Liver (tissue), 3 donors: ENCODE measurements at regions not wholly inside any gene's neighbourhood (a gene's known extent, or its start where the extent isn't known, plus 50 kb on each side); places are given as distances from the start of the nearest gene placed in this dataset.

Experiments used
- ATF3 ChIP-seq: IDR thresholded peaks from 2 replicates; pipeline ENCODE4 v1.6.1; 2016; ENCODE audit warnings: antibody characterized with exemption
- CTCF ChIP-seq: fragments of 150-350 bp; IDR thresholded peaks from 2 replicates; pipeline ENCODE4 v1.5.1; 2017; ENCODE audit warnings: improper control_type of control experiment, low read depth, low read length; ENCODE audit not compliant: missing input control
- EGR1 ChIP-seq, 2 donors: IDR thresholded peaks; 2 replicates each; pipeline ENCODE4 v1.6.1; 2016 to 2018; ENCODE audit warnings: antibody characterized with exemption in 2 of 2, low read depth in 2 of 2
- FOXA1 ChIP-seq: IDR thresholded peaks from 2 replicates; pipeline ENCODE4 v1.6.1; 2016; ENCODE audit warnings: antibody characterized with exemption
- HNF4A ChIP-seq, 2 donors: conservative IDR thresholded peaks; 2 replicates each; pipeline ENCODE4 v1.6.1; 2016; ENCODE audit warnings: antibody characterized with exemption in 2 of 2, mild to moderate bottlenecking in 2 of 2
- JUND ChIP-seq, 2 donors: IDR thresholded peaks; 2 replicates each; pipeline ENCODE4 v1.6.1; 2016; ENCODE audit warnings: antibody characterized with exemption in 2 of 2
- NR2F2 ChIP-seq: IDR thresholded peaks from 2 replicates; pipeline ENCODE4 v1.6.1; 2016; ENCODE audit warnings: antibody characterized with exemption
- REST ChIP-seq: IDR thresholded peaks from 2 replicates; pipeline ENCODE4 v1.6.1; 2016; ENCODE audit warnings: antibody characterized with exemption, mild to moderate bottlenecking
- RXRA ChIP-seq, 2 donors: IDR thresholded peaks; 2 replicates each; pipeline ENCODE4 v1.6.1; 2017 to 2018; ENCODE audit warnings: antibody characterized with exemption in 2 of 2, mild to moderate bottlenecking in 1 of 2
- SP1 ChIP-seq: IDR thresholded peaks from 2 replicates; pipeline ENCODE4 v1.6.1; 2018; ENCODE audit warnings: antibody characterized with exemption, mild to moderate bottlenecking
- TAF1 ChIP-seq: conservative IDR thresholded peaks from 2 replicates; pipeline ENCODE4 v1.6.1; 2016; ENCODE audit warnings: antibody characterized with exemption, mild to moderate bottlenecking
- ZBTB33 ChIP-seq: IDR thresholded peaks from 2 replicates; pipeline ENCODE4 v1.6.1; 2016; ENCODE audit warnings: antibody characterized with exemption
- donor health status: healthy.
- donor health status: healthy.

DNA sequence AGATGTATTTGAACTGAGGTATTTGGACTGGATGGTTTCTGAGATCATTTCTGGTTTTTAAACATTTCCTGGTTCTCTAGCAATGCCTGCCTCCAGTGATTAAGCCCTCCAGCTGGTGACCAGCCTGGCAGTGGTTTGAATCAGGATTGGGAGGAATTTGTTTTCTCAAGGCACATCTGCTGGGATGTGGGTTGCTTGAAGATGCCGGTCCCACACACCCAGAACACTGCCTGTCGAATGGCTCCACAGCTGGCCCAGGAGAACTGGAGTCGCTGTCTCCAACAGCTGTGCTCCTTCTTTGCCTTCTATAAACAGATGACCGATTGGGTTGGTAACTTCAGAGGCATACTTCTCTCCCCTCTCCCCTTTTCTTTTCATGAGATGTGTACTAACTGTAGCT lies 258.0 kb upstream of the DDHD1 start:
- TF ChIP-seq NR2F2 (no peak), HNF4A (conservative IDR thresholded peaks at IDR 0.05) (no peak), CTCF (no peak), ZBTB33 (no peak), FOXA1 (no peak), REST (no peak), ATF3 (no peak), TAF1 (no peak), SP1 (no peak), EGR1 (IDR thresholded peaks at IDR 0.05; ENCODE audit: low read depth in 2 of 2) (no peak), JUND (IDR thresholded peaks at IDR 0.05) (no peak), RXRA (IDR thresholded peaks at IDR 0.05) (no peak)
